ENCODE measurements at regions not wholly inside any gene's neighbourhood (a gene's known extent, or its start where the extent isn't known, plus 50 kb on each side); places are given as distances from the start of the nearest gene placed in this dataset.
"Not testable (repeated sequence)": the region's sequence is repeated elsewhere in the genome, so short reads cannot be mapped to it uniquely, and the experiment has no call there.

DNA sequence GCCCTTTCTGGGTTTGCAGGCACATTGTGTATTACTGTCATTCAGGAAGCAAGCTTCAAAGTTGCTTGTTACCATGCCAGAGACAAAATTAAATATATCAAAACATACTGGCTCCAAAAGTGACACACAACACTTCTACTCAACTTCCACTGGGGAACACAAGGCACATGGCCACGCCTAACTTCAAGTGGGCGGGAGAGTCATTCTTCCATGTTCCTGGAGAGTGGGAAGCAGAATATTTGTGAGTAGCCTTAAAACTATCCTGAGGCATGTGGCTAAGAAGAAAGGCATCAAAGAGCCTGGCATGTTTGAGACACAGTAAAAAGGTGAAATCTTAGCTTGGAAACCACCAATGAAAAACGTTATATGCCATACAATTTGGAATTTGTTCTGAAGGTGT lies 90.5 kb upstream of the TACR1 start (continued):
- TF ChIP-seq, protein P1, sequence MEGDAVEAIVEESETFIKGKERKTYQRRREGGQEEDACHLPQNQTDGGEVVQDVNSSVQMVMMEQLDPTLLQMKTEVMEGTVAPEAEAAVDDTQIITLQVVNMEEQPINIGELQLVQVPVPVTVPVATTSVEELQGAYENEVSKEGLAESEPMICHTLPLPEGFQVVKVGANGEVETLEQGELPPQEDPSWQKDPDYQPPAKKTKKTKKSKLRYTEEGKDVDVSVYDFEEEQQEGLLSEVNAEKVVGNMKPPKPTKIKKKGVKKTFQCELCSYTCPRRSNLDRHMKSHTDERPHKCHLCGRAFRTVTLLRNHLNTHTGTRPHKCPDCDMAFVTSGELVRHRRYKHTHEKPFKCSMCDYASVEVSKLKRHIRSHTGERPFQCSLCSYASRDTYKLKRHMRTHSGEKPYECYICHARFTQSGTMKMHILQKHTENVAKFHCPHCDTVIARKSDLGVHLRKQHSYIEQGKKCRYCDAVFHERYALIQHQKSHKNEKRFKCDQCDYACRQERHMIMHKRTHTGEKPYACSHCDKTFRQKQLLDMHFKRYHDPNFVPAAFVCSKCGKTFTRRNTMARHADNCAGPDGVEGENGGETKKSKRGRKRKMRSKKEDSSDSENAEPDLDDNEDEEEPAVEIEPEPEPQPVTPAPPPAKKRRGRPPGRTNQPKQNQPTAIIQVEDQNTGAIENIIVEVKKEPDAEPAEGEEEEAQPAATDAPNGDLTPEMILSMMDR (IDR thresholded peaks at IDR 0.05), result no peak
- no peak for TF ChIP-seq EP300 (IDR thresholded peaks at IDR 0.05)

DNA sequence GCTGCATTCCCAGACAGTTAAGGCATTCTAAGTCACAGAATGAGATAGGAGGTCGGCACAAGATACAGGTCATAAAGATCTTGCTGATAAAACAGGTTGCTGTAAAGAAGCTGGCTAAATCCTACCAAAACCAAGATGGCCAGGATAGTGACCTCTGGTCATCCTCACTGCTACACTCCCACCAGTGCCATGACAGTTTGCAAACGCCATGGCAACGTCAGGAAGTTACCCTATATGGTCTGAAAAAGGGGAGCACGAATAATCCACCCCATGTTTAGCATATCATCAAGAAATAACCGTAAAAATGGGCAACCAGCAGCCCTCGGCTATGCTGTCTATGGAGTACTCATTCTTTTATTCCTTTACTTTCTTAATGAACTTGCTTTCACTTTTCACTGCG lies 89.9 kb upstream of the TACR1 start:
- 64% methylated on average over 7 of the region's 7 CpGs for WGBS (ENCODE audit: missing lambda C conversion rate)
- H3K4me3 ChIP-seq; POLR2A ChIA-PET; ATAC-seq; FAIRE-seq; H3K4me2 ChIP-seq; H3K27ac ChIP-seq; DNase-seq (ENCODE audit: low read depth in 1 of 2, low spot score in 1 of 2); H3K9me3 ChIP-seq; H3K4me1 ChIP-seq: not testable (repeated sequence)
- CTCF ChIA-PET, result interaction anchor here (0.8 to 1.5 kb wide), 2 partner anchors 11 to 89 kb away, joined by 3 to 6 read pairs; partner anchors contain the start of gene TACR1

DNA sequence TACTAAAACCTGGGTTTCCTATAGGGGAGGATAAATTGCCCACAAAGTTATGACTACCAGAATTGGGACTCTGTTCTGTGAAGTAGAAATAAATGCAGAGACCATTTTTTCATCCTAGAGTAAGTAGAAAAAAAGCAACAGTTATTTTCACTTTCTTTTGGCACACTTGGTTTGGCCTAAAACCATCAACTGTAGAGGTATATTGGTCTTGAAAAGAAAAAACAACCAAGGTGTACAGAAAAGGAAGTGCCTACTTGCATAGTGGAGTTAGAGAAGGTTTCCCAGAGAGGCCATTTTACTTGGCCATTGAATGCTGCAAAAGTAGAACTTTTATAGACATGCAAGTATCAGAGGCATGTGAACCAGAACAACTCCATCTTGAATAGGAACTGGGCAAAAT lies 89.4 kb upstream of the TACR1 start:
- 0 out of 3 replicates have a peak, but pooled peaks cover 9% of the 10 kb centered on the region for H3K4me1 ChIP-seq
- no peak overlapping the region for H3K4me3 ChIP-seq
- no peak for FAIRE-seq
- ChIA-PET POLR2A (no interaction called here), CTCF (no interaction called here)
- no peaks in the 10 kb centered on the region for H3K9me3 ChIP-seq
- DNase-seq (ENCODE audit: low read depth in 1 of 2, low spot score in 1 of 2), result no peak
- TF ChIP-seq ZNF302 (CRISPR knock-in tag; IDR thresholded peaks at IDR 0.05) (no peak), JUN (IDR thresholded peaks at IDR 0.05) (no peak), HDAC2 (IDR thresholded peaks at IDR 0.05) (no peak), RFX5 (IDR thresholded peaks at IDR 0.05) (no peak), NR3C1 (IDR thresholded peaks at IDR 0.05) (no peak)
- TF ChIP-seq, protein P2, sequence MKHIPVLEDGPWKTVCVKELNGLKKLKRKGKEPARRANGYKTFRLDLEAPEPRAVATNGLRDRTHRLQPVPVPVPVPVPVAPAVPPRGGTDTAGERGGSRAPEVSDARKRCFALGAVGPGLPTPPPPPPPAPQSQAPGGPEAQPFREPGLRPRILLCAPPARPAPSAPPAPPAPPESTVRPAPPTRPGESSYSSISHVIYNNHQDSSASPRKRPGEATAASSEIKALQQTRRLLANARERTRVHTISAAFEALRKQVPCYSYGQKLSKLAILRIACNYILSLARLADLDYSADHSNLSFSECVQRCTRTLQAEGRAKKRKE (CRISPR knock-in tag; IDR thresholded peaks at IDR 0.05; ENCODE audit: low read depth), result no peak
- no peak overlapping the region for H3K27ac ChIP-seq
- ATAC-seq, result no peak
- no peak overlapping the region for H3K4me2 ChIP-seq

DNA sequence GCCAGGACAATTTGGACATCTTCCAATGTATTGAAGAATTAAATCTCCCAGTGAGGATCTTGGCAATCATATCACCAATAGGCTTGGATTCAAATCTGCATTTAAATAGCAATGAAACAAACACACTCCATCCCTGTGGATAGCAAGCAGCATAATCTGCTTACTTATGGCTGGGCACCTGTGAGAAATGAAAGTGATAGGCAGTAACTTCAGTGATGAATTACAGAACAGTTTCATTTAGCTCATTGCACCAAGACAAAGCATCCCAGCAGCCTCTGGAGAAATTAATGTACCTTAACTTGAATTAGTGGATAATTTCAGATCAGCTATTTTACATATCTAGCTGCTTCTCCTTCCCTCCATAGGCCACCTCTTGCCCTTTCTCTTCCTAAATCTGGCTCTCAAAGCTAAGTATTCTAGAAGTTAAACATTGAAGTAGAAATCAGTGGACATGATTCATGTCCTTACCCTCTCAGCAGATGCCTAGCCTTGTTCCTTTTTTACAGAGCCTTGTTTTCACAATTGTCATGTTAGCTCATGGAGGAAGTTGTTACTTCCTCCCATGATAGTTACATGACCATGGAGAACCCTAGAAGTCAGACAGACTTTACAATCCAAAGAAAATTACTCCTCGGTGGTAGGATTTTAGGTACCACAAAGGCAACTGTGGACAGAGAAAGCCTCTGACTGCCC lies 88.5 kb upstream of the TACR1 start:
- Histone ChIP-seq H3K9me3 (no peaks in the 10 kb centered on the region), H3K4me2 (no peak overlapping the region), H3K4me1 (0 out of 3 replicates have a peak, but pooled peaks cover 6% of the 10 kb centered on the region), H3K27ac (no peak overlapping the region), H3K4me3 (no peak overlapping the region)
- TF ChIP-seq CBX2 (IDR thresholded peaks at IDR 0.05; ENCODE audit: borderline replicate concordance, low read depth) (no peak), JUNB (IDR thresholded peaks at IDR 0.05) (no peak), FOXS1 (CRISPR knock-in tag; IDR thresholded peaks at IDR 0.05) (no peak), HOXA7 (CRISPR knock-in tag; IDR thresholded peaks at IDR 0.05) (no peak), HOXB5 (CRISPR knock-in tag; IDR thresholded peaks at IDR 0.05) (no peak), RNF2 (IDR thresholded peaks at IDR 0.05; ENCODE audit: borderline replicate concordance, low read depth) (no peak), KDM1A (IDR thresholded peaks at IDR 0.05; ENCODE audit: low read depth) (no peak), SMC3 (IDR thresholded peaks at IDR 0.05) (no peak)
- TF ChIP-seq, protein P3, sequence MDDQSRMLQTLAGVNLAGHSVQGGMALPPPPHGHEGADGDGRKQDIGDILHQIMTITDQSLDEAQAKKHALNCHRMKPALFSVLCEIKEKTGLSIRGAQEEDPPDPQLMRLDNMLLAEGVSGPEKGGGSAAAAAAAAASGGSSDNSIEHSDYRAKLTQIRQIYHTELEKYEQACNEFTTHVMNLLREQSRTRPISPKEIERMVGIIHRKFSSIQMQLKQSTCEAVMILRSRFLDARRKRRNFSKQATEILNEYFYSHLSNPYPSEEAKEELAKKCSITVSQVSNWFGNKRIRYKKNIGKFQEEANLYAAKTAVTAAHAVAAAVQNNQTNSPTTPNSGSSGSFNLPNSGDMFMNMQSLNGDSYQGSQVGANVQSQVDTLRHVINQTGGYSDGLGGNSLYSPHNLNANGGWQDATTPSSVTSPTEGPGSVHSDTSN (IDR thresholded peaks at IDR 0.05), result no peak
- ChIA-PET POLR2A (no interaction called here), CTCF (interaction anchor here (2.3 kb wide), 1 partner anchor 88 kb away, joined by 7 read pairs; the partner anchor contains the start of gene TACR1)
- 94% methylated on average over 1 of the region's 1 CpG for WGBS (ENCODE audit: missing lambda C conversion rate)
- FAIRE-seq (no peak), ATAC-seq (no peak), DNase-seq (ENCODE audit: low read depth in 1 of 2, low spot score in 1 of 2) (no peak)
